GM03348 (cell line): ENCODE measurements at regions not wholly inside any gene's neighbourhood (a gene's known extent, or its start where the extent isn't known, plus 50 kb on each side); places are given as distances from the start of the nearest gene placed in this dataset.

Experiments used
- DNase-seq: peaks from one replicate; pipeline ENCODE4 v3.0.0; 2012; ENCODE audit warnings: low spot score

GRCh38 chr16:77553130-77553529, 118.3 kb upstream of the ADAMTS18 start:
- DNase-seq = no peak

- DNase-seq = no peak
Measured at GRCh38 chr16:77555126-77555525, 120.3 kb upstream of the ADAMTS18 start.

GRCh38 chr16:77555791-77556190, 121.0 kb upstream of the ADAMTS18 start:
- DNase-seq = no peak

GRCh38 chr16:77556201-77556873, 121.5 kb upstream of the ADAMTS18 start:
- DNase-seq = no peak

GRCh38 chr16:77557385-77557784, 122.6 kb upstream of the ADAMTS18 start:
- DNase-seq = no peak

- no peak for DNase-seq
Measured at GRCh38 chr16:77558786-77559185, 124.0 kb upstream of the ADAMTS18 start.

- DNase-seq = no peak
Measured at GRCh38 chr16:77562497-77562896, 127.7 kb upstream of the ADAMTS18 start.

GRCh38 chr16:77564791-77565390, 130.1 kb upstream of the ADAMTS18 start:
- no peak for DNase-seq

- DNase-seq = no peak
Measured at GRCh38 chr16:77569406-77569805, 134.6 kb upstream of the ADAMTS18 start.

GRCh38 chr16:77570574-77570973, 135.7 kb upstream of the ADAMTS18 start:
- no peak for DNase-seq

GRCh38 chr16:77571115-77571862, 136.5 kb upstream of the ADAMTS18 start:
- no peak for DNase-seq

GRCh38 chr16:77574867-77575624, 140.2 kb upstream of the ADAMTS18 start:
- DNase-seq = no peak

- no peak for DNase-seq
Measured at GRCh38 chr16:77579351-77579891, 142.9 kb upstream of the NUDT7 start.

- DNase-seq = no peak
Measured at GRCh38 chr16:77581706-77582105, 140.6 kb upstream of the NUDT7 start.

- peak; percentile 78 for DNase-seq
Measured at GRCh38 chr16:77584205-77584859, 138.0 kb upstream of the NUDT7 start.

- DNase-seq = no peak
Measured at GRCh38 chr16:77585379-77586251, 136.7 kb upstream of the NUDT7 start.

GRCh38 chr16:77588389-77588788, 133.9 kb upstream of the NUDT7 start:
- no peak for DNase-seq

- DNase-seq = no peak
Measured at GRCh38 chr16:77589071-77589765, 133.1 kb upstream of the NUDT7 start.

- no peak for DNase-seq
Measured at GRCh38 chr16:77590707-77591106, 131.6 kb upstream of the NUDT7 start.

GRCh38 chr16:77591347-77591746, 131.0 kb upstream of the NUDT7 start:
- no peak for DNase-seq
